B cell (primary cell): ENCODE measurements at regions not wholly inside any gene's neighbourhood (a gene's known extent, or its start where the extent isn't known, plus 50 kb on each side); places are given as distances from the start of the nearest gene placed in this dataset.

Source experiments
- ATAC-seq: fragments of 200-7000 bp; cut with Tn5 transposase; one replicate; pipeline ENCODE4 v1.10.0; 2021; ENCODE audit warnings: low read depth, mild to moderate bottlenecking, moderate number of reproducible peaks, moderate library complexity
- CTCF ChIA-PET: fragments of 350-600 bp; sonication (Branson Sonifier 250); formaldehyde crosslinking; loops from one replicate; lab custom pipeline; 2021; ENCODE audit warnings: antibody characterized with exemption, inconsistent platforms; lab: Charles Lee
- POLR2A ChIA-PET: fragments of 350-600 bp; sonication (Branson Sonifier 250); formaldehyde crosslinking; loops from one replicate; lab custom pipeline; 2021; ENCODE audit warnings: antibody characterized with exemption; lab: Charles Lee
- DNase-seq: peaks from one replicate; pipeline ENCODE4 v3.0.0; 2013
- H2AFZ ChIP-seq: 2 replicates; pipeline ENCODE4 v1.6.1; 2012; ENCODE audit warnings: mild to moderate bottlenecking, low read depth, low read length; ENCODE audit not compliant: insufficient read depth, poor library complexity, severe bottlenecking
- H3K27ac ChIP-seq, 2 donors: 1 replicate in 1 of 2; 2 replicates in 1 of 2; pipeline ENCODE4 v1.5.1; 2012 to 2013; ENCODE audit warnings: low read length in 2 of 2, mild to moderate bottlenecking in 2 of 2, moderate library complexity in 1 of 2
- H3K27me3 ChIP-seq, 4 experiments: fragments of 200-600 bp in 1 of 4; sonication (generic) in 1 of 4; replicated peaks in 1 of 4; 1 replicate in 2 of 4; 2 replicates in 2 of 4; pipeline versions ENCODE4 v1.6.1 to v1.7.0; 2013 to 2016; ENCODE audit warnings: low read length in 3 of 4, mild to moderate bottlenecking in 2 of 4, mixed read lengths in 1 of 4, moderate library complexity in 1 of 4; ENCODE audit not compliant: insufficient read depth in 4 of 4, control insufficient read depth in 3 of 4; ENCODE audit errors: control extremely low read depth in 1 of 4
- H3K36me3 ChIP-seq, 2 experiments: replicated peaks in 1 of 2; 1 replicate in 1 of 2; 2 replicates in 1 of 2; pipeline versions ENCODE4 v1.6.1 to v1.7.1; 2013; ENCODE audit warnings: low read length in 1 of 2; ENCODE audit not compliant: insufficient read depth in 2 of 2, control insufficient read depth in 1 of 2; ENCODE audit errors: control extremely low read depth in 1 of 2, extremely low read depth in 1 of 2
- H3K4me1 ChIP-seq, 2 donors: fragments of 200-600 bp in 1 of 2; sonication (generic) in 1 of 2; 1 replicate in 1 of 2; 2 replicates in 1 of 2; pipeline versions ENCODE4 v1.5.1 to v1.6.1; 2013 to 2017; ENCODE audit warnings: low read length in 2 of 2; ENCODE audit not compliant: control insufficient read depth in 2 of 2, insufficient read depth in 2 of 2
- H3K4me2 ChIP-seq: replicated peaks from 2 replicates; pipeline ENCODE3; 2012; ENCODE audit warnings: mild to moderate bottlenecking, low read depth, low read length; ENCODE audit not compliant: poor library complexity, severe bottlenecking
- H3K4me3 ChIP-seq, 5 experiments: fragments of 200-600 bp in 1 of 5; sonication (generic) in 1 of 5; 1 replicate in 3 of 5; 2 replicates in 2 of 5; pipeline versions ENCODE4 v1.5.1 to v1.7.0; 2011 to 2016; ENCODE audit warnings: low read length in 4 of 5, mild to moderate bottlenecking in 4 of 5, low read depth in 2 of 5, control low read depth in 1 of 5, moderate library complexity in 1 of 5; ENCODE audit not compliant: insufficient read depth in 1 of 5; ENCODE audit errors: control extremely low read depth in 1 of 5, extremely low read depth in 1 of 5
- H3K79me2 ChIP-seq: fragments of 200-600 bp; sonication (generic); one replicate; pipeline ENCODE4 v1.6.0; 2016; ENCODE audit warnings: low read length; ENCODE audit not compliant: control insufficient read depth, insufficient read depth
- H3K9ac ChIP-seq: fragments of 200-600 bp; sonication (generic); 2 replicates; pipeline ENCODE4 v1.6.1; 2017; ENCODE audit warnings: mild to moderate bottlenecking, low read length, moderate library complexity
- H3K9me3 ChIP-seq, 3 donors: one replicate each; pipeline versions ENCODE4 v1.6.1 to v1.7.1; 2013; ENCODE audit warnings: low read length in 2 of 3; ENCODE audit not compliant: control insufficient read depth in 2 of 3, insufficient read depth in 1 of 3; ENCODE audit errors: control extremely low read depth in 1 of 3
- H4K20me1 ChIP-seq: 2 replicates; pipeline ENCODE4 v1.6.0; 2012; ENCODE audit warnings: mild to moderate bottlenecking, low read length; ENCODE audit not compliant: insufficient read depth, control insufficient read depth, poor library complexity, severe bottlenecking
- H3K27ac Mint-ChIP-seq: one replicate; pipeline ENCODE4 v1.8.0; 2021; ENCODE audit warnings: mixed read lengths
- H3K27me3 Mint-ChIP-seq: one replicate; pipeline ENCODE4 v1.8.0; 2021; ENCODE audit warnings: mixed read lengths
- H3K4me1 Mint-ChIP-seq: one replicate; pipeline ENCODE4 v1.8.0; 2021; ENCODE audit warnings: mixed read lengths
- H3K4me3 Mint-ChIP-seq: one replicate; pipeline ENCODE4 v1.8.0; 2021; ENCODE audit warnings: mixed read lengths
- H3K9me3 Mint-ChIP-seq: one replicate; pipeline ENCODE4 v1.8.0; 2022; ENCODE audit warnings: mixed read lengths; ENCODE audit not compliant: insufficient read depth
- EZH2 ChIP-seq: IDR thresholded peaks from 2 replicates; pipeline ENCODE4 v1.6.1; 2012; ENCODE audit warnings: borderline replicate concordance, low read depth, mild to moderate bottlenecking, moderate library complexity, low read length; ENCODE audit not compliant: insufficient read depth, poor library complexity, severe bottlenecking
- WGBS: methylation state at CpG from one replicate; pipeline ENCODE4 v1.1.5; 2013; ENCODE audit warnings: missing lambda C conversion rate; ENCODE audit not compliant: insufficient coverage; 5-methylcytosine and 5-hydroxymethylcytosine counted together
- intact Hi-C: fragments of 100-400 bp; cut with micrococcal nuclease; formaldehyde crosslinking; loops from one replicate; pipeline ENCODE4 v1.10.0; 2022
- TF ChIP-seq, protein P1 (sequence below): fragments of 200-600 bp; IDR thresholded peaks from one replicate; pipeline ENCODE4 v1.8.0; 2022; ENCODE audit warnings: antibody characterized with exemption, mild to moderate bottlenecking

DNA sequence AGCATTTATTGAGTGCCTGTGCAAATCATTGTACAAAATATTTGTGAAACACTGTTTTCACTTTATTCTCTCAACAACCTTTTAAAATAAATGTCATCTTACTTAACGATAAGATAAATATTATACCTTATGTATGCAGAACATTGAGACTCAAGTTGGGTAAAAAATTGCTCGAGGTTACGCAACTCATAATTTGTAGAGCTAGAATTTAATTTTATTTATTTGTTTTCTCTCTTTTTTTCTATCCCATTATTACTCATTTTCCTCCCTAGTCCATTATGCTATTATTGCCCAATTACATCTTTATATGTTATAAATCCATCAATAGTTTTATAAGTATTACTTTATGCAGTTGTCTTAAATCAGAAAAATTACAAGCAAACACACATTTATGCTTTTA is 77.4 kb upstream of the ELOVL5 start:
- H3K9me3 Mint-ChIP-seq: no peaks in the 10 kb centered on the region
- Histone ChIP-seq H3K4me3 (no peak overlapping the region), H3K9me3 (no peaks in the 10 kb centered on the region), H3K36me3 (no peaks in the 10 kb centered on the region), H3K27ac (no peak overlapping the region), H2AFZ (no peak overlapping the region), H3K27me3 (no peaks in the 10 kb centered on the region), H4K20me1 (no peaks in the 10 kb centered on the region), H3K4me1 (peaks cover 9 to 13% of the 10 kb centered on the region in 2 donors), H3K79me2 (no peaks in the 10 kb centered on the region), H3K4me2 (no peak overlapping the region), H3K9ac (no peak overlapping the region)
- H3K4me3 Mint-ChIP-seq: no peak overlapping the region
- no peak for DNase-seq
- H3K4me1 Mint-ChIP-seq: peaks cover 30% of the 10 kb centered on the region
- ChIA-PET POLR2A (no interaction called here), CTCF (no interaction called here)
- H3K27me3 Mint-ChIP-seq: no peaks in the 10 kb centered on the region
- no CpG with 5 or more reads among the region's 3 CpGs for WGBS
- TF ChIP-seq, protein P1, sequence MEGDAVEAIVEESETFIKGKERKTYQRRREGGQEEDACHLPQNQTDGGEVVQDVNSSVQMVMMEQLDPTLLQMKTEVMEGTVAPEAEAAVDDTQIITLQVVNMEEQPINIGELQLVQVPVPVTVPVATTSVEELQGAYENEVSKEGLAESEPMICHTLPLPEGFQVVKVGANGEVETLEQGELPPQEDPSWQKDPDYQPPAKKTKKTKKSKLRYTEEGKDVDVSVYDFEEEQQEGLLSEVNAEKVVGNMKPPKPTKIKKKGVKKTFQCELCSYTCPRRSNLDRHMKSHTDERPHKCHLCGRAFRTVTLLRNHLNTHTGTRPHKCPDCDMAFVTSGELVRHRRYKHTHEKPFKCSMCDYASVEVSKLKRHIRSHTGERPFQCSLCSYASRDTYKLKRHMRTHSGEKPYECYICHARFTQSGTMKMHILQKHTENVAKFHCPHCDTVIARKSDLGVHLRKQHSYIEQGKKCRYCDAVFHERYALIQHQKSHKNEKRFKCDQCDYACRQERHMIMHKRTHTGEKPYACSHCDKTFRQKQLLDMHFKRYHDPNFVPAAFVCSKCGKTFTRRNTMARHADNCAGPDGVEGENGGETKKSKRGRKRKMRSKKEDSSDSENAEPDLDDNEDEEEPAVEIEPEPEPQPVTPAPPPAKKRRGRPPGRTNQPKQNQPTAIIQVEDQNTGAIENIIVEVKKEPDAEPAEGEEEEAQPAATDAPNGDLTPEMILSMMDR: no peak
- no peak for TF ChIP-seq EZH2
- intact Hi-C loops: loop anchor here (5.0 kb wide), 1 partner anchor 36 kb away; no protein-coding TSS in a partner anchor
- no peak overlapping the region for H3K27ac Mint-ChIP-seq
- no peak for ATAC-seq

DNA sequence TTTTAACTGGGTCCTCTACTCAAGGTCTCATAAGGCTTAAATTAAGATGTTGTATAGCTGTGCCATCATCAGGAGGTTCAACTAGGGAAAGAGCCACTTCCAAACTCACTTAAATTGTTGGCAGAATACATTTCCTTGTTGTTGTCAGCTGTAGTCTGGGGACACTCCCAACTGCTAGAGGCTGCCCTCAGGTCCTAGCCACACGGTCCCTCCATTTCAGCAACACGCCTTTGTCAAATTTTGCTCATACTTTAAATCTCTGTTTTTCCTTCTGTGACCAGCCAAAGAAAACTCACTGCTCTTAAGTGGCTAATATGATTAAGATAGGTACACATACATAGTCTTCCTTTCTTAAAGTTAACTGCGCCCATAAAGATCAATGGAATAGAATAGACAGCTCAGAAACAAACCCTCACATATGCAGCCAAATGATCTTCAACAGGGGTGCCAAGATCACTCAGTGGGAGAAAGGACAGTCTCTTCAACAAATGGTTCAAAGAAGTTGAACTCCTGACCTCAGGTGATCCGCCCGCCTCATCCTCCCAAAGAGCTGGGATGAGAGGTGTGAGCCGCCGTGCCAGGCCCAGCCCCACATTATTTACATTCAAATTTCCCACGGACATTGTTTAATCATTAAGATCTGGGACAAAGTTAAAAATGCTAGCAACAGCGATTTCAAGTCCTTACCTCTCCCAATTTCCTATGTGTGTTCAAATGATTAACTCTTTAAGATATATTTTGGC is 76.4 kb upstream of the ELOVL5 start:
- no peaks in the 10 kb centered on the region for H3K27me3 ChIP-seq
- H3K36me3 ChIP-seq: no peaks in the 10 kb centered on the region
- no peaks in the 10 kb centered on the region for H3K79me2 ChIP-seq
- H3K4me1 Mint-ChIP-seq: peaks cover 30% of the 10 kb centered on the region
- no peaks in the 10 kb centered on the region for H3K9me3 Mint-ChIP-seq
- no peak overlapping the region for H3K4me3 Mint-ChIP-seq
- no peak overlapping the region for H3K4me2 ChIP-seq
- CTCF ChIA-PET: interaction anchor here (0.6 to 1.6 kb wide), 3 partner anchors 14 to 261 kb away, joined by 4 to 5 read pairs (median 5); no protein-coding TSS in a partner anchor
- ATAC-seq (no peak), DNase-seq (no peak)
- H3K27ac ChIP-seq: no peak overlapping the region
- H2AFZ ChIP-seq: no peak overlapping the region
- no peaks in the 10 kb centered on the region for H4K20me1 ChIP-seq
- peaks cover 9 to 13% of the 10 kb centered on the region in 2 donors for H3K4me1 ChIP-seq
- no CpG with 5 or more reads among the region's 9 CpGs for WGBS
- TF ChIP-seq, protein P1: no peak
- H3K9ac ChIP-seq: no peak overlapping the region
- no peaks in the 10 kb centered on the region for H3K9me3 ChIP-seq
- no peaks in the 10 kb centered on the region for H3K27me3 Mint-ChIP-seq
- H3K4me3 ChIP-seq: no peak overlapping the region
- intact Hi-C loops: loop anchor here (5.0 kb wide), 1 partner anchor 37 kb away; no protein-coding TSS in a partner anchor
- POLR2A ChIA-PET: no interaction called here
- H3K27ac Mint-ChIP-seq: no peak overlapping the region
